Neural cell (in vitro differentiated cells): ENCODE measurements at regions not wholly inside any gene's neighbourhood (a gene's known extent, or its start where the extent isn't known, plus 50 kb on each side); places are given as distances from the start of the nearest gene placed in this dataset.

Source experiments
- EZH2 ChIP-seq: fragments of 200-600, 300-800 bp; shearing (Covaris generic), sonication (generic); IDR thresholded peaks from 2 replicates; pipeline ENCODE4 v1.6.1; 2014; ENCODE audit warnings: antibody characterized with exemption, low read length, borderline replicate concordance, mild to moderate bottlenecking; ENCODE audit not compliant: insufficient read depth, poor library complexity, severe bottlenecking
- RAD21 ChIP-seq: fragments of 450-650 bp; conservative IDR thresholded peaks from 2 replicates; pipeline ENCODE4 v1.6.1; 2014; ENCODE audit warnings: antibody characterized with exemption, mild to moderate bottlenecking, moderate library complexity
- SMC3 ChIP-seq: fragments of 450-650 bp; conservative IDR thresholded peaks from 2 replicates; pipeline ENCODE4 v1.6.1; 2014; ENCODE audit warnings: antibody characterized with exemption, mild to moderate bottlenecking, moderate library complexity; ENCODE audit not compliant: poor library complexity
- TF ChIP-seq, protein P1 (sequence below): fragments of 450-650 bp; IDR thresholded peaks from 2 replicates; pipeline ENCODE4 v1.5.1; 2014; ENCODE audit warnings: antibody characterized with exemption, mild to moderate bottlenecking, moderate library complexity; ENCODE audit not compliant: poor library complexity, severe bottlenecking
- TF ChIP-seq, protein P2 (sequence below): IDR thresholded peaks from 2 replicates; pipeline ENCODE4 v1.6.1; 2012; ENCODE audit warnings: borderline replicate concordance

DNA sequence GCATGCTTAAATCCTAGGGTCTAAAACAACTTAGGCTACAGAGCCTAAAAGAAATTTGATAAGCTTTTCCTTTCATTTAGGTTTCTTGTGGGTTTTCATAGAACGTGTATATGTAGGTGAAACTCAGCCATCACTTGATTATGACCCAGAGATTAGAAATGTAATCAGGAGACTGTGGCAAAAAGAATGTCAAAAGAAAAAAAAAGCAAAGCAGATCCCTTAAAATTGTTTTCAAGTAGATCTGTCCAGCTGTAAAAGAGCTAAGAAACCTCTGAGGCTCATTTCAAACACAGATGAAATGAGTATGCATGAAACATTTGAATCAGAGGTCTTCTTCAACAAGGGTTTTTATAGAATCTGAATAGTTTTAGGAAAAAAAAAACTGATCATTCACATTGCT, 341.3 kb upstream of the PRDM1 start:
- TF ChIP-seq, protein P1, sequence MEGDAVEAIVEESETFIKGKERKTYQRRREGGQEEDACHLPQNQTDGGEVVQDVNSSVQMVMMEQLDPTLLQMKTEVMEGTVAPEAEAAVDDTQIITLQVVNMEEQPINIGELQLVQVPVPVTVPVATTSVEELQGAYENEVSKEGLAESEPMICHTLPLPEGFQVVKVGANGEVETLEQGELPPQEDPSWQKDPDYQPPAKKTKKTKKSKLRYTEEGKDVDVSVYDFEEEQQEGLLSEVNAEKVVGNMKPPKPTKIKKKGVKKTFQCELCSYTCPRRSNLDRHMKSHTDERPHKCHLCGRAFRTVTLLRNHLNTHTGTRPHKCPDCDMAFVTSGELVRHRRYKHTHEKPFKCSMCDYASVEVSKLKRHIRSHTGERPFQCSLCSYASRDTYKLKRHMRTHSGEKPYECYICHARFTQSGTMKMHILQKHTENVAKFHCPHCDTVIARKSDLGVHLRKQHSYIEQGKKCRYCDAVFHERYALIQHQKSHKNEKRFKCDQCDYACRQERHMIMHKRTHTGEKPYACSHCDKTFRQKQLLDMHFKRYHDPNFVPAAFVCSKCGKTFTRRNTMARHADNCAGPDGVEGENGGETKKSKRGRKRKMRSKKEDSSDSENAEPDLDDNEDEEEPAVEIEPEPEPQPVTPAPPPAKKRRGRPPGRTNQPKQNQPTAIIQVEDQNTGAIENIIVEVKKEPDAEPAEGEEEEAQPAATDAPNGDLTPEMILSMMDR = no peak
- TF ChIP-seq, protein P2, sequence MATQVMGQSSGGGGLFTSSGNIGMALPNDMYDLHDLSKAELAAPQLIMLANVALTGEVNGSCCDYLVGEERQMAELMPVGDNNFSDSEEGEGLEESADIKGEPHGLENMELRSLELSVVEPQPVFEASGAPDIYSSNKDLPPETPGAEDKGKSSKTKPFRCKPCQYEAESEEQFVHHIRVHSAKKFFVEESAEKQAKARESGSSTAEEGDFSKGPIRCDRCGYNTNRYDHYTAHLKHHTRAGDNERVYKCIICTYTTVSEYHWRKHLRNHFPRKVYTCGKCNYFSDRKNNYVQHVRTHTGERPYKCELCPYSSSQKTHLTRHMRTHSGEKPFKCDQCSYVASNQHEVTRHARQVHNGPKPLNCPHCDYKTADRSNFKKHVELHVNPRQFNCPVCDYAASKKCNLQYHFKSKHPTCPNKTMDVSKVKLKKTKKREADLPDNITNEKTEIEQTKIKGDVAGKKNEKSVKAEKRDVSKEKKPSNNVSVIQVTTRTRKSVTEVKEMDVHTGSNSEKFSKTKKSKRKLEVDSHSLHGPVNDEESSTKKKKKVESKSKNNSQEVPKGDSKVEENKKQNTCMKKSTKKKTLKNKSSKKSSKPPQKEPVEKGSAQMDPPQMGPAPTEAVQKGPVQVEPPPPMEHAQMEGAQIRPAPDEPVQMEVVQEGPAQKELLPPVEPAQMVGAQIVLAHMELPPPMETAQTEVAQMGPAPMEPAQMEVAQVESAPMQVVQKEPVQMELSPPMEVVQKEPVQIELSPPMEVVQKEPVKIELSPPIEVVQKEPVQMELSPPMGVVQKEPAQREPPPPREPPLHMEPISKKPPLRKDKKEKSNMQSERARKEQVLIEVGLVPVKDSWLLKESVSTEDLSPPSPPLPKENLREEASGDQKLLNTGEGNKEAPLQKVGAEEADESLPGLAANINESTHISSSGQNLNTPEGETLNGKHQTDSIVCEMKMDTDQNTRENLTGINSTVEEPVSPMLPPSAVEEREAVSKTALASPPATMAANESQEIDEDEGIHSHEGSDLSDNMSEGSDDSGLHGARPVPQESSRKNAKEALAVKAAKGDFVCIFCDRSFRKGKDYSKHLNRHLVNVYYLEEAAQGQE = no peak
- TF ChIP-seq EZH2 = no peak
- TF ChIP-seq SMC3 = no peak
- TF ChIP-seq RAD21 = no peak
